Stimulated activated CD8-positive, alpha-beta memory T cell treated with anti-CD3 and anti-CD28 coated beads, Interleukin-4, amount 100 ng/mL, for 4 hours (primary cell): ENCODE measurements at regions not wholly inside any gene's neighbourhood (a gene's known extent, or its start where the extent isn't known, plus 50 kb on each side); places are given as distances from the start of the nearest gene placed in this dataset.
"Not testable (repeated sequence)": the region's sequence is repeated elsewhere in the genome, so short reads cannot be mapped to it uniquely, and the experiment has no call there.

Experiments
- DNase-seq, 2 donors: peaks; one replicate each; pipeline ENCODE4 v3.0.0-alpha.2; 2020; ENCODE audit warnings: low read depth in 2 of 2, low spot score in 1 of 2

GRCh38 chr6:130557481-130558112, 191.8 kb downstream of the TMEM200A start:
- DNase-seq: no peak

DNA sequence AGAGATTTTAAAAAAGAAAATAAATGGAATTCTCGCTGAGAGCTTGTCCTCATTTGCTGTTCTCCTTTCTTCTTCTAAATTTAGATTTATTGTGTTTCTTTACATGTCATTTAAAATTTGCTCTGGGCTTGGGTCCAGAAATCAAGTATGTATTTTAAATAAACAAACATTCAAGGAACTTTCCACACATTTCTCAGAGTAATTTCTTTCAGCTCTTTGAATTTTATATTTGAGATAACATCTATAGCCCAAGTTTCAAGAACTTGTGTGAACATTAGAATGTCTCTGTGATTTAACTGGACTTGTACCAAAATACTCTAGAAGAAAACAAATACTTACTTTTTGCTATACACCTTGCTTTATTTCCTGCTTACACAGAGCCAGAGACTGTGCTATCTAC, 192.3 kb downstream of the TMEM200A start:
- DNase-seq: no peak

- no peak for DNase-seq
Measured at GRCh38 chr6:130559166-130559565, 193.3 kb downstream of the TMEM200A start.

DNA sequence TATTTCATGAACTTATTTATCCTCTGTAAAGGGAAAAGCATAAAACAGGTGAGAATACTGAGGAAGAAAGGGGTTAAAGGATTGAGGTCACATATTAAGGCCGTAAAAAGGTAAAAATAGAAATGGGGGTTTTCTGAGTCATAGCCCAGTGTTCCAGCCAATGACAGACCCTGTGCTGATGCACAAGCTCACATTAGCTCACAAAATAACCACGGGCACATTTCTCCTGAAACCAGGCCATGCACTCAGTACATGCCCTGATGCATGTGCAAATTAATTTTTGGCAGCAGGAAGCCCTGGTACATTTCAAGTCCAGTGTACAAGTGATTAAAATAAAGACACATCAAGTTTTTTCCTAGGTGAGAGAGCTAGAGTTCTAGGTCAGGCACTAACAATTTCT, 194.4 kb downstream of the TMEM200A start:
- DNase-seq: no peak

DNA sequence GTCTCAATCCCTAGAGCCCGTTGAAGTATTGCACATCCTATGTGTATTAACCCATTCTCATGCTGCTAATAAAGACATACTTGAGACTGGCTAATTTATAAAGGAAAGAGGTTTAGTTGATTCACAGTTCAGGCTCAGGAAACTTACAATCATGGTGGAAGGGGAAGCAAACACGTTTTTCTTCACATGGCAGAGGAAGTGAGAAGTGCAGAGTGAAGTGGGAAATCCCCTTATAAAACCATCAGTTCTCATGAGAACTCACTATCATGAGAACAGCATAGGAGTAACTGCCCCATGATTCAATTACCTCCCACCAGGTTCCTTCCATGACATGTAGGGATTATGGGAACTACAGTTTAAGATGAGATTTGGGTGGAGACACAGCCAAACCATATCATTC, 195.3 kb downstream of the TMEM200A start:
- DNase-seq: not testable (repeated sequence)

DNA sequence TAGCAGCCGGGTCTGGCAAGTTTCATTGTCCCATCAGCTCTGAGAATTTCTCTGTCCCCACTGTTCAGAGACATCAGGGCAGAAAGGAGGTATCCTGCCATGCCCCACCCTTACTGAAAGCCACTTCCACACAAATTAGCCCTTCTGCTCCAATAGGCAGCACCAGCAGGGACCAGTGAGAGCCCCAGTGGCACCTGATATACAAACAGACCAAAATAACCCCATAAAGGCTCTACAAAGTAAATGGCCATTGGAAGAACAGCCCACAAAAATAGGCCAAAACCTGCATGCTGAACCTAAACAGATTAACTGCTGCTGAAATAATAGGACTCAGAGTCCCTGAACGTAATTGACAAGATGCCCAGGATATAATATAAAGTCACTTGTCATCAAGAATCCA, 199.9 kb downstream of the TMEM200A start:
- DNase-seq: no peak

- no peak for DNase-seq
Measured at GRCh38 chr6:130574146-130574545, 208.3 kb downstream of the TMEM200A start.

DNA sequence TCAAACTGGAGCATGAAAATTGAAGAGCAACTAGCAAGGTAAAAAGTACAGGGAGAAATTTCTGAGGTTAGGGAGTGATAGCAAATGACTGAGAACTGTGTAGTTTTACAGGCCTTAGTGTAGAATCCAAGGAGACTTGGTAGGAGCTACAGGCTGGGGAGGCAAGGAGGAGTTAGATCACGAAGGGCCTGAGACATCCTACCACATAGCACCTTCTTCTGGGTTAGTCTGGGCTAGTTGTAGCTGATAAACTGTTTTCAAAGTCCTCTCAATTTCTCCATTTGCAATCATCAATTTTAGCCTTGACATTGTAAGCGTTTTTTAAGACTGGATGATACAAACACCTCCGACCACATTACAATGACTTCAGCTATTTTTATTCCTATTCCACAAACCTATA, 209.7 kb downstream of the TMEM200A start:
- no peak for DNase-seq

GRCh38 chr6:130575971-130576370, 210.2 kb downstream of the TMEM200A start:
- peak; percentile 3 to 6 for DNase-seq

DNA sequence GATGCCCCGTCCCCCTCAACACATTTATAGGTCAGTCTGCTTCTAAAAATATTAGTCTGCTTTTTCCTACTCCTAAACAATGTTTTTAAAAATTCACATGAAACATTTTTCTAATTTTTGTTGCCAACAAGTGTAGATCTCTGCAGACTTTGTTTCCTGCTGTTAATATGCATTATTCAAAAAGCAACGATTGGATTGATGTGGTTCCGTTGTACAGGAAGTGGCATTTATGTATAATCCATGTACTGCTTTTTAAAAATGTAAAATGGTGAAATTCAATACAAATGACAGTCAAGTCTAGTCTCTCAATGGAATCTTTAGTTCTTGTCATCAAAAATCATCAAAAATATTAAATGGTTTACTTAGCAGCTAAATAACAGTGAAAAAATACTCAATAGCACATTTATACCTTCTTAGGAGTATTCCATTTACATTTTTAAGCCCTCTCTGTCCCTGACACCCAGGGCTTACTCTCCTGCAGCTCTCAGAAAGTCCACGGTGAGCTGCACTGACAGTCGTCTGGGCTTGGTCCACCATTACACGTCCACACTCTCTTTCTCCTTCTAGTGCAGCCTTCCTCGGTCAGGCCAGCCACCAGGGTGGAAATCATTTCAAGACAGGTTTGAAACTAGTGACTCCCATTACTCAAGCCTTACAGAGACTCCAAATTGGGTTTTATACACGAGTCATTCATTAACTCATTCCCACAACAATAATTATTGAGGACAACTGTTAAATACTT, 211.5 kb downstream of the TMEM200A start:
- DNase-seq: no peak

DNA sequence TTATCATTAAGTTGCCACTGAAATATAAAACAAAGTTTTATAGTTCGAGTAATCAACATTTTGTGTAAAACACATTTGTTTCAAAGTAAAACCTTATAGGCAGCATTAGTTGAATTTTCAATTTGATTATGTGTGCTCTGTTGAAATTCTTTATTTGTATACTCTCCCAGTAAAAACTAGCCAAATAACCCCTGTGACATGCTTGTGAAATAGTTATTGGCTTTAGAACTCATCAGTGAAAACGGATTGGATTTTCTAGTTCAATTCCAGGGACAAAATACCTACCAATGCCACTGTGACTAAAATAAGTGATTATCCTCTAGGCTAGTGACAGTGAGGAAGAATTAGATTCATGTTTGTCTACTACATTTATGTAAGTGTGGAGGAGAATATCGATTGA, 212.9 kb downstream of the TMEM200A start:
- DNase-seq: no peak

- no peak for DNase-seq
Measured at GRCh38 chr6:130583268-130583667, 217.5 kb downstream of the TMEM200A start.

DNA sequence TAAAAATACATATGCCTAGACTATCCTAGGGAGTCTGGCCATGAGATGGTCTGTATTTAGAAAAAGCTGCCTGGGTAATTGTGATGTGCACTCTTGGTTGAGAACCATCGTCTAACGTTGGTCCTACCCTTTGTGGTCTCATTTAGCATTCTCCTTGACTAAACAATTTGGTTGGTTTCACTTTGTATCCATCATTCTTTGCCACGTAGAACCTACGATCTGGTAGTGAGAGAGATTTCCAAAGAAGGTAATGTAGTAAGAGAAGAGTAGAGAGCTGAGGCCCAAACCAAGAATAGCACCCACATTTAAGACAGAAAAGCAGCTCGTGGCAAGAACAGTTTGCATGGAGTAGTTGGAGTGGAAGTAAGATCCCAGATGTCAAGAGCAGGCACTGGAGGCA, 219.8 kb downstream of the TMEM200A start:
- no peak for DNase-seq

DNA sequence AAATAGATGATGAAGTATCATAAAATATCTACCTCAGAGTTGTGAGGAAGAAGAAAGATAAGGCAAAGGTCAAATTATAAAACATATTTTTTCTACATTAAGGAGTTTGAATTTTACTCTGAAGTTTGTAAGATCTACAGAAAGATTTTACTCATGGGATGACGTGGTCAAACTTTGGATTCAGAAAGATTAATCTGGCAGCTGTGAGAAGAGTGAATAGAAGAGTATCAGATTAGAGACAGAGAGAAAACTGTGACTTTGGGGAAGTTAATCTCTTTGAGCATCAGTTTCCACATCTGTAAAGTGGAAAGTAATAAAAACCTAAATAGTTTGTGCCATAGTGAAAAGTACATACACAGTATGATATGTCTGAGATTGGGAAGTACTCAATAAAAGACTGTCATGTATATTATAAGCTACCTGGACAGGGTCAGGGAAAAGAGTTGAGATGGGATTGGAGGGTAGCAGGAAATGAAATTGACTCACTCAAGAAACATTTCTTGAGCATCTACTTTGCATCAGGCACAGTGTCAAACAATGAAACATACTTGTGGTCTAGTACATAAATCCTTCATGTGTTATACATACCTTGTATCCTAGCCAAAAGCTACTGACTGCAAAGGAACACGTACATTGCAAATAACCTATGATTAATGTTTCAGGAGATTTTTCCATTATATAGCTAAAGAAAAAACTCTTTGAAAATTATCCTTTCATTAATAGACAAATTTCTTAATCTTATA, 222.1 kb downstream of the TMEM200A start:
- DNase-seq: no peak

- no peak for DNase-seq
Measured at GRCh38 chr6:130593200-130593599, 227.4 kb downstream of the TMEM200A start.

DNA sequence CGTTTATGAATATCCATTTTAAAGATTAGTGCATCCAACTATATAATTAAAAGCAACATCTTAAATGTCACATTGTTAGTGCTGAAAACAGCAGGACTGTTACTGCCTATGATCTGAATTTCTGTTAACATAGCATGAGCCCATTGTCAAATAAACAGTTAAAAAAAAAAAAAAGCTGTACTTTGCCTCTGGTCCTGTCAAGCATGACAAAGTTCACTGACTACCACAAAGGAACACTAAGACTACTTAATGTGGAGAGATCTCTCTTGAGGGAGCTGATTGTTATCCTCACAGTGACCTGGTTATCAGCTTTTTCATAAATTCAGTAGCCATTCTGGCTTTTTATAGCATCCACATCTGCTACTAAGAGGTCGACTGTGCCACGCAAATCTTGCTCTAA, 228.1 kb downstream of the TMEM200A start:
- no peak for DNase-seq

DNA sequence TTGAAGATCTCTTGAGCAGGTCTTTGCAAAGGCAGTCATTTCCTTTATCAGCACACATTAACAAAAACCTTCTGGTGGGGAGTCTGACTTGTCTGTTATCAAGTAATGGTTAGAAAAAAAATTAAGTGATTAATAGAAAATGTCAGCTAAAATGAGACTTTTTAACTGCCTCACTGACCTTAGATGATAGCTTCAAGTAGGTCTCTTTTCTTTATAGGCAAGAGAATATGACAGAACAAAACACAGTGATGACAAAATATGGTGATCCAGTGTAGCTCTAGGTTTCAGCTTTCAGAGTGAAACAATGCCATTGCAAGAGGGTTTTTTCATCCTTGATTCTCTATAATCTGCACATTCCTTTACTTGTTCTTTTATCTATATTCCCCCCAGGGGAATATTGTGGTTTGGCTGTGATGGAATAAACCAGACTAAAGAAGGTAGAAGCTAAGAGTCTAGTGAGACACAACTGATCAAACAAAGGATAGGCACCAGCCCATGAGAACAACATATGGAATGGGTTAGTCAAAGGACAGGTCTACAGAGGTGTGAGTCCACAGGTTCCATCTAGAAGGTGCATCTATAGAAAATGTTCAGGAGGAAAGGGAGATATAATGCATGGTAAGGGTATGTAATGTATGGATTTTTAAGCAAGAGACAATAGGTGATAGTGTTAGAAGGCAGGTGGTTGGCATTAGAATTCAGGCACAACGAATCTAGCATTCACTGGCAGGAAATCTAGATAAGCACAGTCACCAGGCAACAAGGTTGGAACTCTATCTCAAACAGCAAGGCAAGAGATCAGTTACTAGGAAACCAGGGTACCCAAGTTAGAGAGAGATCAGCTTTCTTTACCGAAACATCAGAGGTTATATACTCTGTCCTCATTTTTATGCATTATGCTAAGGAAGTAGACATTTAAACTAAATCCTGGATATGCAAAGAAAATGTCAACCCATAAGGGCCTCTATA, 228.9 kb upstream of the SMLR1 start:
- no peak for DNase-seq

DNA sequence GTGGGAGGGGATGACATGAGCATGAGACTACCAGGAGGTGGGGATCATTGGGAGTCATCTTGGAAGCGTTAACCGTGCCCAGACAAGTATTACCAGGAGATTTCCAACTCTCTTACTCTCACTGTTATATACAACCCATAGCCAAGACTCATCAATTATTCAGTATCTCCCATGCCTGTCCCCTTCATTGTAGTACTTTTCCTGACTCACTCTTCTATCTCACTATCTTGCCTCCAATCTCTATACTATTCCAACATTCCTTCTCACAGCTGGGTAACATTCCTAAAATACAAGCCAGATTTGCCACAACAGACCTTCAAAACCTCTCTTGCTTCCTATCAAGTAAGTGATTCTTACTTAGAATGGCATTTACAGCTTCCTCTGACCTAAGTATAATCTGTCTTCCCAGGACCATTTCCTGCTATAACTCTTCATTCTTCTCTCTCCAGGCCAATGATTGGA, 226.3 kb upstream of the SMLR1 start:
- no peak for DNase-seq

DNA sequence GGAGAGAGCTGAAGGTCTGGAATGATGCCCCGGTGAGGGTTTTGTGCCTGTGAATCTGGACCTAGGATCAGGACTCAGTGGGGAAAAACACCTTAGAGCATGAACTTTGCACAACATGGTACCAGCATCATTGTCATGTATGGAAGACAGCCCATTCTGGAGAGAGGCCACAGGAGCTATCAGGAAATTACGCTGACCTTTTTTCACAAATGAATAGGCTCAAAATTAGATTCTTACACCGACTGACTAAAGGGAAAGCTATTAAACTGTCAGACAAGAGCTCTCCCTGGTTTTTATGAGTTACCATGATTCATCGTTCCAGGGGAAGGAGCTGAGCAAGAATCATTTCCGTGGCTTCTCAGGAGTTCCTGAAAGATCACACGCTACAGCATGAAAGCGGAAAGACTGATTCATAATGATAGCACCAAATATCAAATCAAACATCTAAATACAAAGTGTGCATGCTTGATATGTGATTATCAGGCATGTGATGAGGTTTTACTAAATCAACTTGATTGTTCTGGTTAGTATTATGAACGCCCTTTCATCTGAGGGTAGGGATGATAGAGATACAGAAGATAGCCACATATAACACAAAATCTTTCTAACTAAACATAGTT, 224.9 kb upstream of the SMLR1 start:
- DNase-seq: no peak

DNA sequence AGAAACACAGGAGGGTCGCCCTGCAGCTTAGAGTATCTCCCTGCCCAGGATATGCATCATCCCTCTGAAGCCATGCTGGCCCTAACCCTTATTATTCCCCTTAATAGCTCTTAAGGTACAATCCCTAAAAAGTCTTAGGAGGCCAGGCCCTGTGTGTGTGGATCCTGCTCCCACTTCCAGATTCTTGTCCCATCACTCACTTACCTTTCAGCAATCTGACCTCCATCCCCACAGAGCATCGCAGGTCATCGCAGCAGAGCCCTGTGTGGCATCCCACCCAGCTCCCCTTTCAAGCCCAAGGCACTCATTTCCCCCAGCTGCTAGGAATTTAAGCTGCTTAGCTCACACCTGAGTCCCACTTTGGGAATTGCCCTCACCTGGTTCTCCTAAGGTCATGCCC, 223.8 kb upstream of the SMLR1 start:
- DNase-seq: no peak
